ENCODE measurements at regions not wholly inside any gene's neighbourhood (a gene's known extent, or its start where the extent isn't known, plus 50 kb on each side); places are given as distances from the start of the nearest gene placed in this dataset.
"Not testable (repeated sequence)": the region's sequence is repeated elsewhere in the genome, so short reads cannot be mapped to it uniquely, and the experiment has no call there.

DNA sequence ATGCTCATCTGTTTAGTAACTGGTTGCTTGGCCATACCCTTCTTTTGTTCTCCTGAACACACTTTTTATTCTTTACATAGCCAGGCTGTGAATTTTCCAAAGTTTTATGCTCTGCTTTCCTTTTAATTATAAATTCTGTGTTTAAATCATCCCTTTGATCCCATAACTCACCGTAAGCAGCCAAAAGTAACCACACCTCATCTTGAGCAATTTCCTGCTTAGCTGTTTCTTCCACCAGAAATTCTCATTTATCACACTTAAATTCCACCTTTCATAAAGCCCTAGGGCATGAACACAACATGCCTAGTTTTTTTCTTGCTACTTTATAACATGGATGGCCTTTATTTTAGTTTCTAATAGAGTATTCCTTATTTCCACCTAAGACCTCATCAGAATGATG lies 510.7 kb downstream of the C12orf50 start:
- no peak for DNase-seq

DNA sequence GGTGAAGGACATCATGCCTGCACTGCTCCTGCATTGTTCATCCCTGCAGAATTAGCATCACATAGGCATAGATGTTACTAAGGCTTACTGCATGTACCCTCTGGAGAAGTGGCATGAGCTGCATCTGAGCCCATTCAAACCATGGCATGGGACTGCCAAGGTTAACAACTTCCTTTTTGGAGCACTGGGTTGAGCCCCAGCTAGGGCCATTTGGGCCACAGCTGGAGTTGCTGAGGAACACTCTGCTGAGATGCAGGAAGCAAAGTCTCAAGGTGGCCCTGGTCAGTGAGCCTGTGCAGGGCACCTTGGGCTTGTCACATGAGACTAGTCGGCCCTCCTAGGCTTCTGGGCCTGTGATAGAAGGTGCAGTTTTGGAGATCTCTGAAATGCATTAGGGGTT lies 511.2 kb downstream of the C12orf50 start:
- no peak for DNase-seq

DNA sequence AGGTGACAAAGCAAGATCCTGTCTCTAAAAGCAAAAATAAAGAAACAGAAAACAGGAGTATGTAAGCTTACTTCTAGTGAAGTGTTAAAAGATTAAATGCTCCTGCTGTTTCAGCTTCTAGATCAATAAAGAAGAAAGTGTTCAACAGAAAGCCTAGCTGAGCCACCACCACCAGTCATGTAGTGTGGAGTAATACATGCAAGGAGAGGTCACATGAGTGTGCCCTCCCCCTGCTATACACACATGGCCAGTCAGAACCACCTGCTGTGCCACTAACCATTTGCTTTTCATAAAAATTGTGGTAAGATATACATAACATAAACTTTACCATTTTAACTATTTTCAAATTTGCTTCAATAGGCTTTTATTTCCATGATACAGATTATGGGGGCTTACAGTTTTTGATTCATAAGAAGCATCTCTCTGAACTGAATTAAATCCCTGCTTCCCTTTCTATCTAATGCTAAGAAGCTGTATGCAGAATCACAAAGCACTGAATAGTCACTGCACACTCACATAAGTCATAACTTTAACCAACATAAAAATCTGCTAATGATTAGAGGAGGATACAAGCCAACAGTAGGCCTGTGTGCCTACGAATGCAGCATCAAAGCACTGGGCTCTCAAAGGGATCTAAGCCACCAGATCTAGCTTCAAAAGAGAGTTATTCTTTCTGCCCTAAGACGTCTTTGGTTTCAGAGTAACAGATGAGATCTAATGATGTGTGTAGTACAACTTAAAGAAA lies 515.5 kb downstream of the C12orf50 start:
- no peak for DNase-seq

- DNase-seq = no peak
Measured at GRCh38 chr12:87511371-87511770, 517.8 kb downstream of the C12orf50 start.

- DNase-seq = peak; percentile 8
Measured at GRCh38 chr12:87509237-87509820, 519.9 kb downstream of the C12orf50 start.

- no peak for DNase-seq
Measured at GRCh38 chr12:87491598-87491997, 537.6 kb downstream of the C12orf50 start.

DNA sequence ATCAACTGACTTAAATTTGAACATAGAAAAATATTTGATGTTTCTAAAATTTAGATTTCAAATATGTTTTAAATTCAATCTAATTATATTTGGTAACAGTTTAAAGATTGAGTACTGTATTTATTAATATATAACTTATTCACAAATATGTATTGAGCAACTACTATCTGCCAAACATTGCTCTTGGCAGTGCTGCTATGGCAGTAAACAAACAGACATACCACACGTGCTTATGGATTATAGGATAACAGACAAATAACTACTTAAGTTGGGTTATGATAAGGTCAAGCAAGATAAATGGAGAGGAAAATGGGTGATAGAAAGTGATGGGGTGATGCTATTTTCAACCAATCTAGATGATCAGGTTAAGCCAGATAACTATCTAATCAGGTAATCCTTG lies 538.1 kb downstream of the C12orf50 start:
- DNase-seq = no peak

- DNase-seq = no peak
Measured at GRCh38 chr12:87469295-87469694, 559.9 kb downstream of the C12orf50 start.

GRCh38 chr12:87467936-87468335 lies 561.3 kb downstream of the C12orf50 start:
- DNase-seq = no peak

GRCh38 chr12:87464565-87464964 lies 564.6 kb downstream of the C12orf50 start:
- DNase-seq = no peak

GRCh38 chr12:87444039-87444438 lies 585.2 kb downstream of the C12orf50 start:
- no peak for DNase-seq

- no peak for DNase-seq
Measured at GRCh38 chr12:87441511-87441910, 587.7 kb downstream of the C12orf50 start.

GRCh38 chr12:87439990-87440827 lies 589.0 kb downstream of the C12orf50 start:
- no peak for DNase-seq

GRCh38 chr12:87430444-87430843 lies 598.8 kb downstream of the C12orf50 start:
- no peak for DNase-seq

GRCh38 chr12:87428701-87429277 lies 600.4 kb downstream of the C12orf50 start:
- DNase-seq = no peak

DNA sequence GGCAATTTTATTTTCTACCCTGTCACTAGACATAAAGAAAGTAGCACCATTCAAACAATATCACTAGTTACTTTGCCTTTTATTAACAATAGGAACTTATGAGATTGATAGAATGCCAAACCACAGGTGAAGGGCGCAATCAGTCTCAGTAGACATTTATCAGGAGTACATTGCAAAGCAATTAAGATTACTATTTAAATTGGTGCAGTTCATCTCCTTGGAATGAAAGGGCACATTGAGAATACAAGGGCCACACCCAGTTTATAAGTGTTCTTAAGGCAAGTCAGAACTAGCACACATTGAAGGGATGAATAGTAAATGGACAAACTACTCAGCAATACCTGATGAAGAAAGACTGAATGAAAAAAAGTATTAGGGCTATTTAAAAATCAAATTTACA lies 601.4 kb downstream of the C12orf50 start:
- DNase-seq = no peak

GRCh38 chr12:87425942-87426554 lies 603.2 kb downstream of the C12orf50 start:
- no peak for DNase-seq

DNA sequence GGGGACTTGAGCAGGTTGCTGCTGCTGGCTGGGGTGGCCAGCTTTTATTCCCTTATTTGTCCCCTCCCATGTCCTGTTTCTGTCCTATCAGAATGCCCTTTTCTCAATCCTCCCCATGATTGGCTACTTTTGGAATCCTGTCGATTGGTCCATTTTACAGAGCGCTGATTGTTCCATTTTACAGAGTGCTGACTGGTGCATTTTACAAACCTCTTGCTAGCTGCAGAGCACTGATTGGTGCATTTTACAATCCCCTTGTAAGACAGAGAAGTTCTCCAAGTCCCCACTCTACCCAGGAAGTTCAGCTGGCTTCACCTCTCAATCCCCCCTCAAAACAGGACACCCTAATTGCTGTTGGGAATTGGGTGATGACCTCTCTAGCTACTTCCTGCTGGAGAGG lies 608.0 kb downstream of the C12orf50 start:
- not testable (repeated sequence) for DNase-seq

DNA sequence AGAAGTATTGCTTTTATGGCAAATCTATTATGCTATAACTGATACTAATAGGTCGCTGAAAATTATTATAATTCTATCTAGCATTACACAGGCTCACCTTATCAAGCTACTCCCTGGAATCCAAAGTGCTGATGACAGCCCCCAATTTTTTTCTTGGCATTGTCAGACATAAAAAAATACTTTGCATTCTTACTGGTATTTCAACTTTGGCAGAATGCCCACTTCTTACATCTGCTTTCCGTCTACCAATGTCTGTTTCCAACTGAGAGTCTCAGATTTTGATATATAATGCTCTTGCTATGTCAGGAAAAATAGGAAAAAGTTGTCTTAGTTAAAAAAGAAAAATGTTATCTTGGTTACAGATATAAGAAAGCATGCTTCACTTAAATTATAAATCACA lies 615.4 kb downstream of the C12orf50 start:
- no peak for DNase-seq

DNA sequence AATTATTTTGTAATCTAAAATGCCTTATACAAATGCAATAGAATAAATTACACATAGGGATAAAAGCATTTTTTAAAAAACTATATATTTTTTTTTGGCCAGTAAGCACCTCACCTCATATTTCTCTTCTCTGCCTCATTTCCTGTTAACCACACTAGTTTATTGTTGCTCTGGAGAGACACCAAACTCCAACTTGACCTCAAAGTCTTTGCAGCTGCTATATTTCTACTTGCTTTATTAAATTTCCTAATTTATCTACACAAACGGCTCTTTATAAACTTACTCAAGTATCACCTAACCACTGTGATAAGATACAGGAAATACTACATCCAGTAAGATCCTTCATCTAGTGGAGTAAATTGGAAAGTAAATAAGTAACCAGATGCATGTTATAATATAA lies 622.3 kb downstream of the C12orf50 start:
- no peak for DNase-seq

- DNase-seq = no peak
Measured at GRCh38 chr12:87405918-87406317, 623.3 kb downstream of the C12orf50 start.

DNA sequence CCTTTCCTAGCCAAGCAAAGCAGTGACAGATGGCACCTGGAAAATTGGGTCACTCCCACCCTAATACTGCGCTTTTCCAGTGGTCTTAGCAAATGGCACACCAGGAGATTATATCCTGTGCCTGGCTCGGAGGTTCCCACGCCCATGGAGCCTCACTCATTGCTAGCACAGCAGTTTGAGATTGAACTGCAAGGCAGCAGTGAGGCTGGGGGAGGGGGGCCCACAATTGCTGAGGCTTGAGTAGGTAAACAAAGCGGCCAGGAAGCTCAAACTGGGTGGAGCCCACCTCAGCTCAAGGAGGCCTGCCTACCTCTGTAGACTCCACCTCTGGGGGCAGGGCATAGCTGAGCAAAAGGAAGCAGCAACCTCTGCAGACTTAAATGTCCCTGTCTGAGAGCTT lies 635.0 kb downstream of the C12orf50 start:
- DNase-seq = not testable (repeated sequence)

DNA sequence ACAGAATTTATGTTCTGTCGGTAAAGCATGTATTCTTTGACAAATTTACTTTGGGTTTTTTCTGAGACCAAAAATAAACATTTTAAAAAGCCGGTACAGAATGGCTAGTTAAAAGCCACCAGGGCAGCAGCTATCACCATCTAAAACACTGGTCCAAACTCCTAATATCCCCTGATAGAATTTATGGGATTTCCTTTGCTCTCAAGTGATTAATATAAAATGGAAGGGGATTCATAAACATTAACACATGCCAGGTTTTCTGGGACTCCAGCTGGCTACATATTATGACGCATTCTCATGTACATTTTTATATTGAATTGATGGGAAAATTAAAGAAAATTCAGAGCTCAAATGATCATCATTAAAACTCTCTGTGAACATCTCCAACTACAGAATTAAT lies 640.8 kb downstream of the C12orf50 start:
- no peak for DNase-seq

Data from inflammatory macrophage treated with lipopolysaccharide for 4 hours (primary cell).